ENCODE measurements at regions not wholly inside any gene's neighbourhood (a gene's known extent, or its start where the extent isn't known, plus 50 kb on each side); places are given as distances from the start of the nearest gene placed in this dataset.
"Not testable (repeated sequence)": the region's sequence is repeated elsewhere in the genome, so short reads cannot be mapped to it uniquely, and the experiment has no call there.

DNA sequence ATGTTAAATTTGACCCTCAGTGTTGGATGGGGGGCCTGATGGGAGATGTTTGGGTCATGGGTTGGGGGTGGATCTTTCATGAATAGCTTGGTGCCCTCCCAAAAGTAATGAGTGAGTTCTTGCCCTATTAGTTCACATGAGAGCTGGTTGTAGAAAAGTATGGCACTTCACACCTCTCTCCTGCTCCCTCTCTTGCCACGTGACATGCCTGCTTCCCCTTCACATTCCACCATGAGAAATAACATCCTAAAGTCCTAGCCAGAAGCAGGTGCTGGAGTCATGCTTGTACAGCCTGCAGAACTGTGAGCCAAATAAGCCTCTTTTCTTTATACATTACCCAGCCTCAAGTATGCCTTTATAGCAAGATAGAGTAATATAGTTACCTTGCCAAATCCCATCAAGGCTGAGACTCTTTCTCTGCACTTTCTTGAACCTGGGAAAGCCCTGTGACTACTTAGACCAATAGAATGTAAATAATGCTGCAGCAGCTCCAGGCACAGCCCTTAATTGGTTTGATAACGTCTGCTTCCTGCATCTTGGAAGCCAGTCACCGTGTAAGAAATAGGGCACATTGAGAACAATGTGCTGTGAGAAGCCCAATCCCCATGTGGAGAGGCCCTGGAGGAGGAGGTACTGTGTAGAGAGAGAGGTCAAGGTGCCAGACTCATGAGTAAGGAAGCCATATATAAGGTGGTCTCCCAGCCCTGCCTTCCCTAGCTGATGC is 88.0 kb upstream of the NAMPT start:
- no peak for DNase-seq

DNA sequence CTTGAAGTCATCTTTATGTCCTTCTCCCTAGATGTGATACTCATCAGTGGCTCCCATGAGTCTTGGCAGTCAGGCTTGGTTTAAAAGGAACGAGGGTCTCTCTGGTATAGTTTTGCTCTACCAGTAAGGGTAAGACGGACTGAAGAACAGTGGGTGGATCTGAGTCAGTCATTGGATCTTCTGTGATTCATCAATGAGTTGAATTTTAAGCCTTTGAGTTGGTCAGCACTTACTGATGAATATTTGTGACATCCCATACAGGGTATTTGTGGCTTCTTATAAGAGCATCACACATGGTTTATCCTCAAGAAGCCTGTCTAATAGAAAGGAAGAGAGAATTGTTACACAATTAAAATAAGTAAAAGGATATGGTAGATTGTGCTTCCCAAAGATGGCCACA is 87.3 kb upstream of the NAMPT start:
- no peak for DNase-seq

DNA sequence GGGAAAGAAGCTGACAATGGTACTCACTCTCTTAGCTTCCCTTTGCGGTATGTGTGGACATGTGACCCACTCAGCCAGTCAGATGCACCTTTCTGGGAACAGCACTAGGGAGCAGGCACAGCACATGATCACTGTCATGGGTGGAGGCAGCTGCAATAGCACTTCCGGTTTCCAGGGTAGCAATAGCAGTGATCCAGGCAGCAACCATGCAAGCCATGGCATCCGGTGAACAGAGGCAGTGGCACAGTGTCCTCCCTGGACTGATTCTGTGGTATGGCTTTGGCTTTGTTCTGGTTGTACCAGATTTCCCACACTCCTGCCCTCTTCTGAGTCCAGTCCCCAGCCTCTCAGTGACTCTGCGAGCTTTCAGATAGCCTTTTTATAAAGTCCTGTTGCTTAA is 86.8 kb upstream of the NAMPT start:
- no peak for DNase-seq

DNA sequence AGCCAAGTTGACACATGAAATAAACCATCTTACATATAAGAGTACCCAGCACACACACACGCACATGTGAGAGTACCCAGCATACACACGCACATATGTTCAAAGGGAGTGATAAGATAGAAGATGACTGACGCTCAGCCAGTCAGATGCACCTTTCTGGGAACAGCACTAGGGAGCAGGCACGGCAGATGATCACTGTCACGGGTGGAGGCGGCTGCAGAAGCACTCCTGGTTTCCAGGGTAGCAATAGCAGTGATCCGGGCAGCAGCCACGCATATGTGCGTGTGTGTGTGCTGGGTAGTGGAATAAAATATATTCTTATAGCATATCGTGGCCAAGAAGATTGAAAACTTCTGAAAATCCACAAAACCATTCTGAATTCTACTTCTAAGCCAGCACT is 85.8 kb upstream of the NAMPT start:
- no peak for DNase-seq

DNA sequence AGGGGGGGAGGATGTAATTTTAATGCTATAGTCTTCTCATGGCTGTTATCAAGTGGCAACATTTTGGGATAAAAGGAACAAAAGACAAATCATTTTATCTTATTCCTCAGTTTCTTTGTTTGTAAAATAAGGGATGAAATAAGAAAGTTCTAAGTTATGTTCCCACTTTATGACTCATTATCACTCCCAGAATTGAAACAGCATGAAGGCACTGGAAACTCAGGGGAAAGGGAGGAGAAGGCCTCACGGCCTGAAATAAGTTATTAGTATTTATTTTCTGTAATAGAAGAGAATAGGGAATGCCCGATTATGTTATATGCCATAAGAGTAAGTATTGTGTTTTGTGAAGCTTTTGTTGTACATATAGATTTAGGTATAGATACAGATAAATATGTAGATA is 85.0 kb upstream of the NAMPT start:
- no peak for DNase-seq

DNA sequence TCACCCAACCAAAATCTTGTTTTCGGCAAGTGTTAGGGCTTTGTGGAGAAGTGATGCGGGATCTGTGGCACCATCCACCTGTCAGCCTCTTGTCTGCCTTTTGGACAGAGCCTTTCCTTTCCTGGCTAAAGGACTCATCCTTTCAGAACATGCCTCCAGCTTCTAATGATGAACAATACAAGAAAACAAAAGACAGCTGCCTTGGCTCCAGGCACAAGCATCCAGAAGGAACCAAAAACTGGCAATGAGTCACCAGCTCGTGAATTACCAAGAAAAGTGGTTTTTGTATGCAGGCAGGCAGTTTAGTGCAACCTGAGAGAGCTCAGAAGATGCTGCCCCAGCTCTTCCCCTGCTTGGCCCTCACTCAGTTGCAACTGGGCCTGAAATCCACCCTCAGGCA is 84.6 kb upstream of the NAMPT start:
- DNase-seq: no peak

DNA sequence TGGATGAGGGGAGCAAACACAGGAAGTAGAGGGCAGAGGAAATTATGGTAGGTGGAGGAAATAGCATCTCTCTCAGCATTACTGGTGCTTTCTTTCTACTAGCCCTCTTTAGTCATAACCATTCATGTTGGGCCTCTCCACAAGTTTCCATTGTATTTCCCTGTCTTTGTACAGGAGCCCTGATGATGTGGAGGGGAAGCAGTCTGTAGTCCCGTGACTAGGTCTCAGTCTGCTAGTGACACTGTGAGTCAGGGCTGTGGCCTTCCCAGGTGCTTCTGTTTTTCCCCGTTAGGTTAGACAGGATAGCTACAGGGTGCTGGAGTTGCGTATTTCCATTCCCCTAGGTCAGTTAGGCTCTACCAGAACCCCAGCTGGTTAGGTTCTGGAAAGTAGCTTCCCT is 82.9 kb upstream of the NAMPT start:
- DNase-seq: no peak

DNA sequence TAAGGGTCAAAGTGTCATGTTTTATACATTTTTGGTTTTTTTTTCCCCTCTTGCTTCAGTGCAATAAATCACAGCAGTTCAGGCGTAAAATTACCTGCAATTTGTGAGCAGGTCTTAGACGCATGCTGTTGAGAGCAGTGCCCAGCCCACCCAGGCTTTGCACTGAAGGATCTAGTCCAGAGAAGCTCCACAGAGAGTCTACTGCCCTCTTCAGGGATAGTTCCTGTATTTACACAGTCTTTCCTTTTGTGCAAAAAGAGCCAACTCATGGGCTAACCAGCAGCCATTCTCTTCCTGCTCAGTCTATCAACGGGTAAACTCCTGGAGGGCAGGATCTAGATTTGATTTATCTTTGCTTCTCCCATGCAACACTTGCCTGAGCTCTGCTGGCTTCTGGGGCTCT is 82.2 kb upstream of the NAMPT start:
- no peak for DNase-seq

DNA sequence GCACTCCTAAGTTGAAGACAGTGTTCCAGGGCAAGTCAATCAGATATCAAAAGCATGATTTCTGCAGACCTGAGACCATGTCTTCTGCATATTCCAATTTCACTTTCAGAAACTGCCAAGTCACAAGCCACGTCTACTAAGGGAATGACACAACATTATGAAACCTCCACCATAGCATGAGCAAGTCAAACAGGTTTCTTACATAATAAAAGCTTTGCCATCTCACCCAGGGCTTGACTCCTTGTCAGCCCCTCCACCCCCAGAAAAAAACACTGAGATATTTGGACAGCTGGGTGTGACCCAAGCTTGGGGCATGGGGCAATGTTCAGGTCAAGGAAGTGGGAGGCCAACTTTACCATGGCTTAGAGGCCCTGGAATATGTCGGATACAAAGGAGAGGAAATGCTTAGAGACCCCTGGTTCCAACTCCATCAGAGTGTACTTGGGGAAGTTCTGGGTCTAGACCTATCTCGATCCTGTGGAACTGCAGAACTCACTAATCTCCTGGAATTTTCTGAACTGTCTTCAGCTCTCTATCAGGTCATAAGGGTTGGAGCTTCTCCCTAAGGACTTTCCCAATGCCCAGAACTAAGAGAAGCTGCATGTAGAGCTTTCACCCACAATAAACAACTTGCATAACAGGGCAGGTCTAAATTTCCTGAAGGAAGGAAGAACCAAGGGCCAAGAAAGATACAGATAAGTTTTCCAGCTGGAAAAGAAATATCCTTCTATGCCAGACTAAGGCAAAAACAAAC is 80.6 kb upstream of the NAMPT start:
- DNase-seq: no peak

DNA sequence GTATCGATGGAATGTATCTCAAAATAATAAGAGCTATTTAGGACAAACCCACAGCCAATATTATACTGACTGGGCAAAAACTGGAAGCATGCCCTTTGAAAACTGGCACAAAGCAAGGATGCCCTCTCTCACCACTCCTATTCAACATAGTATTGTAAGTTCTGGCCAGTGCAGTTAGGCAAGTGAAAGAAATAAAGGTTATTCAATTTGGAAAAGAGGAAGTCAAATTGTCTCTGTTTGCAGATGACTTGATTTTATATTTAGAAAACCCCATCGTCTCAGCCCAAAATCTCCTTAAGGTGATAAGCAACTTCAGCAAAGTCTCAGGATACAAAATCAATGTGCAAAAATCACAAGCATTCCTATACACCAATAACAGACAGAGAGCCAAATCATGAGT is 77.7 kb upstream of the NAMPT start:
- DNase-seq: not testable (repeated sequence)

DNA sequence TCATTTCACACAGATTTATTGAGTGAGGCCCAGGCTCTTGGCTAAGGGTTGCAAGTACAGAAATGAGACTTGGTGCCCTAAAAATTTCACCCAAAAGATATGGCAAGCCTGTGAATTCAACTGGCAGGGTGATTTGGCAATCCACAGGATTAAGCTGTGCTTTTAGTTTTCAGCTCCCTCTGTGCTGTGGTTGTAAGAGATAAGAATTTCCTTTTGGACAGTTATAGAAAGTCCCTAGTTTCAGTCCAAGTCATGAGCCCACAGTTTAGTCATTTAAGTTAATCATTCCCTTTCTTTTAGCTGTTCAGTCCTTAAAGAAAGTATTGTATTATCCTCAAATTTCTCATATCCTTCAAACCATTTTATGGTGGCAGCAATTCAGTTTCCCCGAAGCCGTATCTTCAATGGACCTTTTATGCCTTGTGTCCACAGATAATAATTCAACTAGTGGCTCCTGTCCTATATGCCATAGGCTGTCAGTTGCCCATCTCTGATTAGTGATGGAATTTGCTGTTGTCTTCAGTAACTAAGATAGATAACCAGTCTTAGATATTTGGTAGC is 73.4 kb upstream of the NAMPT start:
- no peak for DNase-seq

DNA sequence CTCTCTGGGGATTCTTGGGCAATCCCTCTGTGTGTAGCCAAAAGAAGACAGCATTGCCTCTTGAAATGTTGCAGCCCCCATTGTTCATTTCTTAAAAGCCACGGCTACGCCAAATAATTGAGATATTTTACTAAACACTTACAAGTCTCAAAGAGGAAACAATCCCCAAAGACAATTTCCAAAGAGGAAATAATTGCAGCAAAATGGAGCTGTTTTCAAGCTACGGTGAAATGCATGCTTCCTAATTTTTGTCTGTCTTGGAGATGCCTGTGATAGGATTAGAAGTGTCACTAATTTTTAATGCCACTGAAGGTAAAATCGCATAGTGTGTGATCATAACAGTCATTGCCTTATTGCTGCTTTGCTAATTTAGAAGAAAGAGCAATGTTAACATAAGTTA is 72.9 kb upstream of the NAMPT start:
- no peak for DNase-seq

DNA sequence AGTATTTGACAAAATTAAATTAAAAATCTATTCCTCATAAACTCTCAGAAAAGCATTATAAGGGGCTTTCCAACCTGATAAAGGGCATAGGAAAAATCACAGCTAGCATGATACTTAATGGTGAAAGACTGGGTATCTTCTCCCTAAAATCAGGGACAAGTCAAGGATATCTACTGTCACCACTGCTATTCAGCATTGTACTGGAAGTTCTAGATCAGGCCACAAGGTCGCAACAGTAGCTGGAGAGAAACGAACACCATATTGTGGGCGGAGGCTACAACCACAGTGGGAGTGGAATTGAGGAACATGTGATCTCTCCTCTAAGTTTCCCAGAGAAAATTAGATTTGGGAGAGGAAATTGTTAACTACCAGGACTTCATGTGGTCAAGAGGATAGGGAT is 70.0 kb upstream of the NAMPT start:
- DNase-seq: no peak

DNA sequence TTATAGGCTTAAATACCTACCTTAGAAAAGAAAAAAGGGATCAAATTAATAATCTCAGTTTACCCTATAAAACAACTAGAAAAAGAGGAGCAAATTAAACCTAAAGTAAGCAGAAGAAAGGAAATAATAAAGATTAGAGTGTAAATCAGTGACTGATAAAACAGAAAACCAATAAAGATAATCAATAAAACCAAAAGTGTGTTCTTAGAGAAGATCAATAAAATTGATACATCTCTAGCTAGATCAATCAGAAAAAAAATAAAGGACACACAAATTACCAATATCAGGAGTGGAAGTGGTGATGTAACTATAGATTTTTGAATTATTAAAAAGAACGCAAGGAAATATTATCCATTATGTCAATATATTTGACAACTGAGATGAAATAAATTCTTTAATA is 69.2 kb upstream of the NAMPT start:
- no peak for DNase-seq

DNA sequence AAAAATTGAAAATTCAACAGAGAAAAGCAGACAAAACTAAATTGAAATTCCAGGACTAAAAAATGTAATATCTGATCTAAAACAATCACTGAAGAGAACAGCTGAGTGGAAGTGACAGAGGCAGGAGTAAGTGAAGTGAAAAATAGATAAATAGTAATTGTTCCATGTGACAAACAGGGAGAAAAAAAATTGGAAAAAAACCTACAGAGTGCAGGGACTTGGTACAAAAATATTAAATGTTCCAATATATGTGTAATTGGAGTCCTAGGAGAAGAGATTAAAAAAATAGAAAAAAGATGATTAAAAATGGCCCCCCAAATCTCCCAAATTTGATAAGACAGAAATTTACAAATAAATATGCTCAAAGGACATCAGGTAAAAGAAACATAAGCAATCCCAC is 63.4 kb upstream of the NAMPT start:
- no peak for DNase-seq

DNA sequence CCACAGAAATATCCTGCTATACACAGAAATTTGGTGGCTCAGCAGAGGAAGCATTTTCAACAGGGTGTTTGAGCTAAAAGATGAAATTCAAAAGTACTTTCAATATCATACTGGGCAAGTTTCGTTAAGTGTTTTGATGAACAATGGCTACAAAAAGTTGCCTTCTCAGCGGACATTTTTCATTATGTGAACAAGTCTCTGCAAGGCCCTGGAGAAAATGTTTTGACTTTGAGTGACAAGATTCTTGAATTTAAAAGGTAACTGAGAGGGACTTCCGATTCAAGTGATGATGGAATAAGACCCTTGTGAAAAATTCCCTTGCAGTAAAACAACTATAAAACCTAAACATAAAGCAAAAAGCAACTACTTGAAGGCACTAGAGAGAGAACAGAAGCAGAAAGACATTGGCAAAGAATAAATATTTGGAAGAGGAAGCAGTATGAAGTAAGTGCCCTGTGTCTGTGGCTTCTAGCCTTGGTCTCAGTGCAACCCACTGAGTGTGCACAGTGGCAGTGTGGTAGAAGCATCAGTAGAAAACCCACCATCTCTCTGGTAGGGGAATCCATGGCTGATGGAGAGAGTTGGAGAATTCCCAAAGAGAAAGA is 62.5 kb upstream of the NAMPT start:
- no peak for DNase-seq

DNA sequence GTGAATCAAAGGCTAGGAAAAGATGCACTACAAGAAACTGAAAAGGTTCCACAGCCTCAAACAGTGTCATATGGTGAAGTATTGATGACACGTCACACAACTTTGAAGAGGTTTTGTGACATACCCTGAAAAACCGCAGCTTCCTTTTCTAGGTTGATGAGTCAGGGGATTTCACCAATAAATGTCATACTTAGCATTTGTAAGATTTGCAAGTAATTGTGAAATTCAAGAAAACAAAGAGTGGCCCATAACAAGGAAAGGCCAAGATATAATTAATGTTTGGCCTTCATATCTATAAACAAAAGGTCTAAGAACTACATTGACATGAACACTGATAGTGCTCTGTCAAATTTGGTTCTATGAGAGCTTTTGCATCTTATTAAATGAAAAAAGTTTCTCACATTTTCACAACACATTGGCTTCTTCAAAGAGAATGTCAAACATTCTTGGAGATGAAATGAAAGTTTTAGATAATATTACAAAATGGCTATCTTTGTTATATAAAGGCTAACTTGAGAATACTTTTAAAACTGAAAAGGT is 62.0 kb upstream of the NAMPT start:
- no peak for DNase-seq

DNA sequence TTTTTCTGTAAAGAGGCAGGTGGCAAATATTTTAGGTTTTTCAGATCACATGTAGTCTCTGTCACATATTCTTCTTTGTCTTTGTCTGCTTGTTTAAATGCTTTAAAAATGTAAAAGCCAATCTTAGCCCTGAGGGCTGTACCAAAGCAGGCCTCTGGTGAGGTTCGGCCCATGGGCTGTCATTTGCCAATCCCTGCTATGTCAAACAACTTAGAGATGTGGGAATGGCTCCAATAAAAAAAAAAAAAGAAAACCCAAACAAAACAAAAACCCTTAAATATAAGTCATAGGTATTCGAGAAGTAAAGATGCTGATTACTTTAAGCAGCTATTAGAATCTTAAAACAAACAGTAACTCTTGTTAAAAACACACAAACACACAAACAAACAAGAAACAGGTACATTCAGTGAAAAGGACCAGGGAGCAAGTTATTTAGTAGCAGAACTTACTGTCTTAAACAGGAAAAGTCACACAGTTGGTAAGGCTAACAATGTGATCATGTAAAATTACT is 61.4 kb upstream of the NAMPT start:
- no peak for DNase-seq

DNA sequence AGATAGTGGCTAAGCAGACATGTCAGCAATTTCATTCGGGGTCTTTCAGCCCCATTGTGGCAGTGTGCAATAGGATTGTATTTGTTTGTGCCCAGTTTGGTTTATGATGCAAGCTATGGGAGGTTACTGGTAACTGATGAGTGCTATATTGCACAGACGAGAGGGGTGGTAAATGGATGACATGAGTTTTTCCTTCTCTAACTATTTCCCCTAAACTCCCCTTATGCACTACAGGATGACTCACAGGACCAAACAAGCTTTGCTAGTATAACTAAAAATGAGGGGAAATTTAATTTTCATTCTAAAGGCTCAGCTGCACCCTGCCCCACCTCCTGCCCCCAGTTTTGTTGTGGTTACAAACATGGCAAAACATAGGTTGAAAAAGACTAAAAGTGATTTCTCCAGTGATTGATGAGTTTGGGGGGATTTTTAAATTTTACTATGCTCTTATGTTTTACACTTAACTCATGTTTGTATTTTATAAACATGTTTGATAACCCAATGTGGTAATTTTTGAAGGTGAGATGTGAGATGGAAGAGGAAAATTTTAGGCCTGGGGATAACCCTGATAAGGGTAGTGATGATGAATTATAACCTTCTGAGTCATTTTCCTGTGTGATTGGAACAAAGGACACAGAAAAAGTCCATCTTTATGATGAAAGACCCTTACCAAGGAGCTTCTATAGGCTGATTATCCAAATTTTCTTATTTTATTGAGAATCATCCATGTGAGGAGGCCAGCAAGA is 60.8 kb upstream of the NAMPT start:
- DNase-seq: no peak

DNA sequence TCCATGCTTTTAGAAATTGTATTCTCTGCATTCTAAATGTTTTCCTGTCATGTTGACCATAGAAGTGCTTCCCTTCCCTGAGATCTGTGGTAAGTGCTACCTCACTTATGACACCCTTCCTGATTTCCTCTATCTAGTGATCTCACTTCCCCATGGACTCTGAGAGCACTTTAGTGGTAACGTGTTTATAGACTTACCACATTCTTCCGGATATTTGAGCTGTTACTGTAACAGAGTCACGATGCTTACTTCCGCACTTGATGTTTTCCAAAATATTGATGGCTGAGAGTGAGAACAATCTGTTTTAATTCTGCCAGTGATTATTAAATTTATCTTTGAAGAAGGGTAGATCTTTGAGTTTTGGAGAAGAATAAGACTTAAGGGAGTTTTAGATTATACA is 60.1 kb upstream of the NAMPT start:
- DNase-seq: no peak

DNA sequence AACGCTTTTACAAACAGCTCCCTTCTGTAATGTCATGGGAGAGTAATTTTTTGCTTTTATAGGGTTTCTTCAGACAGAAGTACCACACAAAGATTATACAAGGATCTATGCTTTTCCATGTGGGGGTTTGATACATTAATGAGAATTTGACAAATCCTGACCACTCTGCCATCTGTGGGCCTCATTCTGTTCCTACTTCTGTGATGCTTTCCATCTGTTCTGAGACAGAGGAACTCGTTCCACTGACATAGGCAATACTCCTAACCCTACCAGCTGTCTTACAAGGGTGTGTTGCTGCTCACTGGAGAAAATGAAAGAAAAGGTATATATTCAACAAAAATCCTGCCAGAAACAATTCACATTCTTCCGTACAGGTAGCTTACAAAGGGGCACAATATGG is 59.4 kb upstream of the NAMPT start:
- no peak for DNase-seq

DNA sequence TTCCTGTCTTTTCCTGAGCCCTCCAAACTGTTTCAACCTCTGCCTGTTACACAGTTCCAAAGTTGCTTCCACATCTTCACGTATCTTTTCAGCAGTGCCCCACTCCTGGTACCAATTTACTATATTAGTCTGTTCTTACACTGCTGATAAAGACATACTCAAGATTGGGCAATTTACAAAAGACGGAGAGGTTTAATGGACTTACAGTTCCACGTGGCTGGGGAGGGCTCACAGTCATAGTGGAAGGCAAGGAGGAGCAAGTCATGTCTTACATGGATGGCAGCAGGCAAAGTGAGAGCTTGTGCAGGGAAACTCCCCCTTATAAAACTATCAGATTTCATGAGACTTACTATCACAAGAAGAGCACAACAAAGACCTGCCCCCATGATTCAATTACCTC is 57.3 kb upstream of the NAMPT start:
- not testable (repeated sequence) for DNase-seq

DNA sequence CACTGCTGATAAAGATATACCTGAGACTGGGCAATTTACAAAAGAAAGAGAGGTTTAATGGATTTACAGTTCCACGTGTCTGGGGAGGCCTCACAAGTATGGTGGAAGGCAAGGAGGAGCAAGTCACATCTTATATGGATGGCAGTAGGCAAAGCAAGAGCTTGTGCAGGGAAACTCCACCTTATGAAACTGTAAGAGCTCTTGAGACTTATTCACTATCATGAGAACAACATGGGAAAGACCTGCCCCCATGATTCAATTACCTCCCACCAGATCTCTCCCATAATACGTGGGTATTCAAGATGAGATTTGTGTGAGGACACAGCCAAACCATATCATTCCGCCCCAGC is 55.4 kb upstream of the NAMPT start:
- DNase-seq: not testable (repeated sequence)
